IPS-20b (cell line): ENCODE measurements at regions not wholly inside any gene's neighbourhood (a gene's known extent, or its start where the extent isn't known, plus 50 kb on each side); places are given as distances from the start of the nearest gene placed in this dataset.
"Not testable (repeated sequence)": the region's sequence is repeated elsewhere in the genome, so short reads cannot be mapped to it uniquely, and the experiment has no call there.

Experiments
- H3K27ac ChIP-seq: one replicate; pipeline ENCODE4 v1.5.1; 2013; ENCODE audit warnings: low read length
- H3K27me3 ChIP-seq: 2 replicates; pipeline ENCODE4 v1.6.1; 2013; ENCODE audit warnings: mild to moderate bottlenecking, low read length, inconsistent platforms; ENCODE audit not compliant: insufficient read depth
- H3K36me3 ChIP-seq: 2 replicates; pipeline ENCODE4 v1.6.1; 2013; ENCODE audit warnings: low read depth, mild to moderate bottlenecking, inconsistent platforms, low read length, moderate library complexity; ENCODE audit not compliant: insufficient read depth
- H3K4me1 ChIP-seq: 2 replicates; pipeline ENCODE4 v1.6.1; 2013; ENCODE audit warnings: mild to moderate bottlenecking, control low read depth, inconsistent platforms, low read length, moderate library complexity; ENCODE audit not compliant: insufficient read depth
- H3K4me3 ChIP-seq: 2 replicates; pipeline ENCODE4 v1.5.1; 2013; ENCODE audit warnings: mild to moderate bottlenecking, low read length, inconsistent platforms
- H3K9ac ChIP-seq: 2 replicates; pipeline ENCODE4 v1.6.1; 2013; ENCODE audit warnings: low read depth, mild to moderate bottlenecking, inconsistent platforms, low read length, moderate library complexity
- H3K9me3 ChIP-seq: 2 replicates; pipeline ENCODE4 v1.6.1; 2013; ENCODE audit warnings: mild to moderate bottlenecking, low read depth, low read length, inconsistent platforms; ENCODE audit not compliant: insufficient read depth

DNA sequence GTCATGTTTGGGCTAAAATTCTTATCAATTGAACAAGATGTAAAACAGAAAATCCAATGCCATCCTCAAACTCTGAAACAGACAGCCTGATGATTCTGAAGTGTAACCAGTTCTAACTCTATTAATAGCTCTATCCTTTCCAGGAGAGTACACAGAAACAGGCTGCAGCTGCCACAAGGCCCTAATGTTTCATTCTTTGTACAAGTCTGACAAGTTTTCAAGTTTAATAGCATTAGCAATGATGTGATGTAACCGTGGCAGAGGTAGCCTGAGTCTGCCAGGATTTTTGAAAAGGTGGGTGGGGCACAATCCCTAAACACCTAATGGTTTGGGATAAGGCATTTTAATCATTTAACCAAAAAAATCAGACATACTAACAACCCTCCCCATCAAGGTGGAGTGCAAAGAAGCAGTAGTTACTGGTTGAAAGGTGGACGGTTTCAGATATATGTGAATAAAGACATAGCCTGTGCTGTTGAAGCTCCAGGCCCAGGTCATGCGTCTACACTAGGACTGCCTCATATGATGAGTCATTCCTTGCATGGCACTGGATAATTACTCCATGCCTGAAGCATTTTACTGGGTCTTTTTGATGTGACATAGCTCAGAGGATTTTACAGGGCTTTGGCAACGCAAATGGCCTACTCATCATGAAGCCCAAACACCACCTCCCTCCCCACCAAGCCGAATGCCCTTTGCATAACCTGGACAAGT, 145.1 kb upstream of the GRIP1 start:
- no peak overlapping the region for H3K27ac ChIP-seq
- H3K4me1 ChIP-seq = no peaks in the 10 kb centered on the region
- no peaks in the 10 kb centered on the region for H3K27me3 ChIP-seq
- no peaks in the 10 kb centered on the region for H3K36me3 ChIP-seq
- no peaks in the 10 kb centered on the region for H3K9me3 ChIP-seq
- no peak overlapping the region for H3K4me3 ChIP-seq
- no peak overlapping the region for H3K9ac ChIP-seq

DNA sequence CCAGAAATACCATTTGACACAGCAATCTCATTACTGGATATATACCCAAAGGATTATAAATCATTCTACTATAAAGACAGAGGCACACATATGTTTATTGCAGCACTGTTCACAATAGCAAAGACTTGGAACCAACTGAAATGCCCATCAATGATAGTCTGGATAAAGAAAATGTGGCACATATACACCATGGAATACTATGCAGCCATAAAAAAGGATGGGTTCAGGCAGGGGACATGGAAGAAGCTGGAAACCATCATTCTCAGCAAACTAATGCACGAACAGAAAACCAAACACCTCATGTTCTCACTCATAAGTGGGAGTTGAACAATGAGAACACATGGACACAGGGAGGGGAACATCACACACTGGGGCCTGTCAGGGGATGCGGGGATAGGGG, 147.0 kb upstream of the GRIP1 start:
- H3K27me3 ChIP-seq, H3K36me3 ChIP-seq, H3K4me3 ChIP-seq, H3K9ac ChIP-seq, H3K27ac ChIP-seq, H3K4me1 ChIP-seq, H3K9me3 ChIP-seq: not testable (repeated sequence)

DNA sequence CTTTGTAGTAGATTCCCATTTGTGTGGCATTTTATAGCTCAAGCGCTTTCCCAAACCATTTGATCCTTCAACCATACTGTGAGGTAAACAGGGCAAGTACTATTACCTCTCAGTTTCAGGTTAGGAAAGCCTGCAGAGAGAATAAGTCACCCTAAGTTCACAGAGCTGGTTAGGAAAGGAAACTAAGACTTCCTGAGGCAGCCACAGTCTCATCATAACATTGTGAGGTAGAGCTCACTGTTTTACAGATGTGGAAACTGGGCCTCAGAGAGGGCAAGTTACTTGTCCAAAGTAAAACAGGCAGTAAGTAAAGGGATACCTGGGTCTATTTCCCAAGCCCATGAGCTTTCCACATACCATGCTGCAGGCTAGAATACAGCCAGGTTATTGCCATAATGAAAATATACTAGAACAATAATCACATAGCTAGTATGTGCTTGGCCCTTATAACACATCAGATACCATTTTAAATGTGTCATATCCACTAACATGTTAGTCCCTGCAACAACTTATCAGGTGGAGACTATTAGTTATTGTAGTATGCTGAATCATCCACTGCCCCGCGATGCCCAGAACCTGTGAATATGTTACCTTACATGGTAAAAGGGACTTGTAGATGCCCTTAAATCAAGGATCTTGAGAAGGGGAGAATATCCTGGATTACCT, 150.9 kb upstream of the GRIP1 start:
- no peaks in the 10 kb centered on the region for H3K4me1 ChIP-seq
- H3K9ac ChIP-seq = no peak overlapping the region
- H3K27me3 ChIP-seq = no peaks in the 10 kb centered on the region
- H3K9me3 ChIP-seq = no peaks in the 10 kb centered on the region
- H3K4me3 ChIP-seq = no peak overlapping the region
- no peak overlapping the region for H3K27ac ChIP-seq
- H3K36me3 ChIP-seq = no peaks in the 10 kb centered on the region

DNA sequence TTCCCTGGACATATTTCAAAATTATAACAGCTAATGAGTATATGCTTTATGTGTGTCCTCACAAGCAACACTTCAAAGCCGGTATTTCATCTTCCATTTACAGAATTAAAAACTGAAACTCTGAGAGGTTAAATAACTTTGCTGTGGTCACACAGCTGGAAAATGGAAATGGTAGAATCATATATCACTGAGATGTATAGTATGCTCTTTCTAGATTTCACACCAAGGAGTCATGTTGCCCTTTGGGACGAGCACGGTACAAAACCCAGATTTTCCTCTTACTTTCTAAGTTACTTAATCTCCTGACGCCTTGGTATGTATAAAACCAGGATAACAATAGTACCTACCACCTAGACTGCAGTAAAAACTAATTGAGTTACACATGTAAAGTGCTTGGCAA, 152.6 kb upstream of the GRIP1 start:
- Histone ChIP-seq H3K27me3 (no peaks in the 10 kb centered on the region), H3K9me3 (no peaks in the 10 kb centered on the region), H3K4me3 (no peak overlapping the region), H3K4me1 (no peaks in the 10 kb centered on the region), H3K9ac (no peak overlapping the region), H3K27ac (no peak overlapping the region), H3K36me3 (no peaks in the 10 kb centered on the region)

DNA sequence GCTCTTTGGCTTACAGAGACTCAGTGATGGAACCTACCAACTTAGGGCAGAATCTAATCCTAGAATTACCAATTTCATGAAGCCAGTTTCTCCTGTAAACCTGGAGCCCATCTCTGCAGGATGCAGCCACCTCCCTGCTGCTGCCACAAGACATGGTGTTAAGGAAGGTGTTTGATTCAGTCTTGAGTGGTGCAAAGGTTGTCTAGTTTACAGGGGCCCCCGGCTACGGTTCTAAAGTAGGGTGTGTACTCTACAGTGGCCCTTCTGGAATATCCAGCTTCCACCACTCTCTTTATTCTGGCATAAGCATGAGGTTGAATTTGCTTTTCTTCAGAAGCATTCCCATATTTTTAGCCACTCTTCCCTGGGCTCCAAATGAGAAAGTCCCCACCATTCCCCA, 154.1 kb upstream of the GRIP1 start:
- Histone ChIP-seq H3K9ac (no peak overlapping the region), H3K27ac (no peak overlapping the region), H3K36me3 (no peaks in the 10 kb centered on the region), H3K4me1 (no peaks in the 10 kb centered on the region), H3K27me3 (no peaks in the 10 kb centered on the region), H3K4me3 (no peak overlapping the region), H3K9me3 (no peaks in the 10 kb centered on the region)

DNA sequence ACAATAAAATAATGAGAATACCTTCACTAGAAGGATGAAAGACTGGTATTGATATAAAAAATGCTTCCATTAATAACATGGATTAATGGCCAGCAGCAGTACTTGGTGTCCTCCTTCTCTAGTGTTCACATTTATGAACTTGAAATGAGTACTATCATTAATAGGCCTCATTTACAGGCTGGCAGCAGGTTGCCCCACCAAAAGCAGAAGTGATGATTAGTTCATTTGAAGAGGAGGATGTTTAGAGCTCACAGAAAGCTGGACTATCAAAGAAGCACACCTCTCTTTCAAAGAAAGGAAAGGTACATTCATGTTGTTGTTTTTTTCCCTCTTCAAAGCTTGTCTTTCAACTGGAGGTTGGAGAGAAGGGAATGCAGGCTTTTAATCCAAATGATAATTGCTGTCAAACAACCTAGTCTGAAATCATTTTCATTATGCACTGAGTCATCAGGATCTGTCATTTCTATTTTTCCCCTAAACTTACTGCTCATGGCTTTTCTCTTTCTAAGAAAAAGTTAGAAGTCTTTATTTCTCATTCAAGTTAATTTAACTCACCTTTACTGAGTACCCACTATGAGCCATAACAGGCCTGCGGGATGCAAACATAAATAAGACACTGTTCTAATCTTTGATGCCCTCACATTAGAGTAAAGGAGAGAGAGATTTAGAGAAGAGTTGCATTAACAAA, 157.9 kb upstream of the GRIP1 start:
- no peak overlapping the region for H3K27ac ChIP-seq
- H3K9ac ChIP-seq = no peak overlapping the region
- H3K4me1 ChIP-seq = no peaks in the 10 kb centered on the region
- H3K36me3 ChIP-seq = no peaks in the 10 kb centered on the region
- no peaks in the 10 kb centered on the region for H3K27me3 ChIP-seq
- no peak overlapping the region for H3K4me3 ChIP-seq
- no peaks in the 10 kb centered on the region for H3K9me3 ChIP-seq

DNA sequence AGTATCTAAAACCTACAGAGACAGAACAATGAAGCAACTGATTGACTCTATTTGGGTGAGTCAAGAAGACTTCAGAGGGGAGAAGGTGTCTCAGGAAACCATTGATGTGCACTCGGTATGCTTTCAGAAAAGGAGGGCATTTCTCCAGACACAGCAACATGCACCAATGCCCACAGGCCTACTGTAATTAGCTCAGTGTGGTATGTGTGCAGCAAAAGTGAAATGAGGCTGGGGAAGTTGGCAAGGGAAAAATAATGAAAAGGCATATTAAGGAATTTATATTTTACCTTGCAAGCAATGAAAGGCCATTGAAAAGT, 158.4 kb upstream of the GRIP1 start:
- no peak overlapping the region for H3K4me3 ChIP-seq
- H3K27me3 ChIP-seq = no peaks in the 10 kb centered on the region
- no peak overlapping the region for H3K27ac ChIP-seq
- no peaks in the 10 kb centered on the region for H3K36me3 ChIP-seq
- no peak overlapping the region for H3K9ac ChIP-seq
- no peaks in the 10 kb centered on the region for H3K9me3 ChIP-seq
- no peaks in the 10 kb centered on the region for H3K4me1 ChIP-seq

DNA sequence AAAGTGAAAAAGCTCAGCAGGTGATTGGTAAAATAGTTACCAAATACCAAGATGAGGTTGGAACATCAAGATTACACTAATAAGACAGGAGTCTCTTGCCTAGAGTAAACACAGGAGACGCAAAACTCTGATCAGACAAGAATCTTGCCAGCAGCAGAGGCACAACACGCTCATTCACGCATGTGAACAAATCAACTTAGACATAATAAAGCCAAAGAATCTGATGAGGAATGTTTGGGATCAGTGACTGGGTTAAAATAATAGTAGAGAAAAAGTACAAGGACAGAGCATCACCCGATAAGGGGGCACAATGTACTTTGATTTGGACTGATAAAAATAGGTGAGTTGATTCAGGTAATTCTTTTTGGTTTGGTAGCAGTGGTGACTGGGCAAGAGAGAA, 159.5 kb upstream of the GRIP1 start:
- Histone ChIP-seq H3K27ac (no peak overlapping the region), H3K4me3 (no peak overlapping the region), H3K4me1 (no peaks in the 10 kb centered on the region), H3K9me3 (no peaks in the 10 kb centered on the region), H3K9ac (no peak overlapping the region), H3K27me3 (no peaks in the 10 kb centered on the region), H3K36me3 (no peaks in the 10 kb centered on the region)

DNA sequence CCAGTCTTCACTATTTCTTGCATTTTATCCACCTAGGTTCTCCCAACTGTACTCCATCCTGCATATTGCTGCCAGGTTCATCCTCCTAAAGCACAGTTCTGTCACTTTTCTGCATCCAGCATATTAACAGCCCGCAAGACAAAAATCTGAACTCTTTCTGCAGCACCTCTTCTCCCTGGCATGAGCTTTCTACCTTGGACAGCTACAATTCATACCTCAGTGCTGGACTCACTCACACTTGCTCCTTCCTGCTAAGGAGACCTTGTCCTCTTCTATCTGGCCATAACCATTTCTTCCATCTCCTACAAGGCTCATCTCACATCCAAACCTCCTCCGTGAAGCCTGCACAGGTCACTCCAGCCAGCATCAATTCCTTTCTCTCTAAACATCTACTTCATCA, 170.1 kb upstream of the GRIP1 start:
- Histone ChIP-seq H3K4me1 (no peaks in the 10 kb centered on the region), H3K9ac (no peak overlapping the region), H3K27me3 (no peaks in the 10 kb centered on the region), H3K4me3 (no peak overlapping the region), H3K9me3 (no peaks in the 10 kb centered on the region), H3K36me3 (no peaks in the 10 kb centered on the region), H3K27ac (no peak overlapping the region)

DNA sequence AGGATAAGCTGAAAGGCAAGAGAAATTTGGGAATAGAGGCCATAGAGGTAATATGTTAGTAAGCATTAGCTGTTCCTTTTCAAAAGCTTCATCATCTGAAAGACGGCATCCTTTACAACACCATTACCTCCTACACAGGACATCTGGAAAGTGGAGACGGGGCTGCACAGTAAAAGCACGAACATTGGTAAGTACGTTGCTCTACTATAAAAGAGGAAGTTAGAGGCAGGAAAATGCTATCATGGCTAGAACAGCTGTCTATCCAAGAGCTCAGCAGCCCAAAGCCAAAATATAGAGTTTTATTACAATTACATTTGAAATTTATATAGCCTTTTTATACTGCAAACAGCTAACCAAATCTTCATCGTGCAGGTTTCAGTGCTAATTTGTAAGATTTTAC, 172.3 kb upstream of the GRIP1 start:
- Histone ChIP-seq H3K36me3 (no peaks in the 10 kb centered on the region), H3K4me1 (no peaks in the 10 kb centered on the region), H3K9me3 (no peaks in the 10 kb centered on the region), H3K27ac (no peak overlapping the region), H3K27me3 (no peaks in the 10 kb centered on the region), H3K4me3 (no peak overlapping the region), H3K9ac (no peak overlapping the region)

DNA sequence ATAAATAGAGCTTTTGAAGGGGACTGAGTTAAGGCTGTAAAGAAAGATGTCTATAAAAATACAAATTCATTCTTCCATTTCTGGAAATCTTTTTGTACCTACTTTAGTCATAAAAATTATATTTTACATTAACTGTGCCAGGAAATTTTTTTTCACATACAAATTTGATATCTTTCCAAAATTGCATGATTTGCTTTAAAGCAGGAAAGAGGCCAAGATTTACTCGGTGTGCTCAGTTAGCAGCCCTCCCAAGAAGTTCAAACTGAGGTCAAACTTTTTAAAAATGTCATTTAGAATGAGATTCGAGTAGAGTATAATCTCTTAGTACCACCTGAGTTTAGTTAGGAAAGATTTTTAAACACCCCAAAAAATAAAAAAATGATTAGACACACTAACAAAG, 173.2 kb upstream of the GRIP1 start:
- Histone ChIP-seq H3K27ac (no peak overlapping the region), H3K9me3 (no peaks in the 10 kb centered on the region), H3K4me3 (no peak overlapping the region), H3K4me1 (no peaks in the 10 kb centered on the region), H3K27me3 (no peaks in the 10 kb centered on the region), H3K9ac (no peak overlapping the region), H3K36me3 (no peaks in the 10 kb centered on the region)

DNA sequence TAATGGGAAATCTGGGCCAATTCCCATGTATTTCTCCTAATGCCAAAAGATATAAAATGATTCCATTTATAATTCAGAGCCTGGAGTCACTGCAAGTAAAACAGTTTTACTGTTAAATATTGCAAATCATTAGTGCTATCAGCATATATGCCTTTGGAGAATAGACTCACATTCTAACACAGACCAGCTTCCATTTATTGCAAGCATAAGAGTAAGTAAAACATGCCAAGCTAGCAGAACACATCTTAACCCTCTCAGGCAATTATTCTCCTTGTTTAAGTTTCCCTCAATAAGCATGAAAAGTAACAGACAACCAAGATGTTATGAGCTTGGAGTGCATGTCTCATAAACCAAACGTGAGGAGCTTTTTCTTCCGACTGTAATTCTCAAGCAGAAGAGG, 173.9 kb upstream of the GRIP1 start:
- no peak overlapping the region for H3K4me3 ChIP-seq
- H3K27me3 ChIP-seq = no peaks in the 10 kb centered on the region
- no peak overlapping the region for H3K9ac ChIP-seq
- H3K36me3 ChIP-seq = no peaks in the 10 kb centered on the region
- H3K27ac ChIP-seq = no peak overlapping the region
- H3K9me3 ChIP-seq = no peaks in the 10 kb centered on the region
- no peaks in the 10 kb centered on the region for H3K4me1 ChIP-seq
